Osteoblast (primary cell): ENCODE measurements at regions not wholly inside any gene's neighbourhood (a gene's known extent, or its start where the extent isn't known, plus 50 kb on each side); places are given as distances from the start of the nearest gene placed in this dataset.
A peak's percentile ranks its signal among the peaks of the same experiment; 100 is the strongest.

ENCODE experiments used
- DNase-seq: peaks from one replicate; pipeline ENCODE4 v3.0.0; 2011; ENCODE audit warnings: low spot score, mixed read lengths; ENCODE audit not compliant: insufficient read length; ENCODE audit errors: missing footprints
- H2AFZ ChIP-seq: 2 replicates; pipeline ENCODE4 v1.6.0; 2011; ENCODE audit warnings: mild to moderate bottlenecking, low read length
- H3K27ac ChIP-seq: 2 replicates; pipeline ENCODE4 v1.5.1; 2011; ENCODE audit warnings: mild to moderate bottlenecking, low read depth, low read length, moderate library complexity
- H3K27me3 ChIP-seq: 2 replicates; pipeline ENCODE4 v1.6.0; 2012; ENCODE audit warnings: mild to moderate bottlenecking, control low read depth, inconsistent platforms, low read length, moderate library complexity; ENCODE audit not compliant: insufficient read depth
- H3K36me3 ChIP-seq: 2 replicates; pipeline ENCODE4 v1.5.1; 2011; ENCODE audit warnings: mild to moderate bottlenecking, low read length, control low read depth, moderate library complexity; ENCODE audit not compliant: insufficient read depth
- H3K4me1 ChIP-seq: 2 replicates; pipeline ENCODE4 v1.5.1; 2011; ENCODE audit warnings: mild to moderate bottlenecking, low read length, control low read depth, moderate library complexity; ENCODE audit not compliant: insufficient read depth
- H3K4me2 ChIP-seq: 2 replicates; pipeline ENCODE4 v1.6.0; 2011; ENCODE audit warnings: mild to moderate bottlenecking, low read length; ENCODE audit not compliant: insufficient read depth
- H3K4me3 ChIP-seq: fragments of 200-600 bp; sonication (generic); 3 replicates; pipeline ENCODE4 v1.5.1; 2012; ENCODE audit warnings: mild to moderate bottlenecking, low read length, inconsistent platforms; ENCODE audit not compliant: insufficient read depth
- H3K79me2 ChIP-seq: 2 replicates; pipeline ENCODE4 v1.6.0; 2012; ENCODE audit warnings: mild to moderate bottlenecking, low read length, control low read depth, inconsistent platforms; ENCODE audit not compliant: insufficient read depth
- H3K9me3 ChIP-seq: 2 replicates; pipeline ENCODE4 v1.5.1; 2011; ENCODE audit warnings: low read depth, low read length, control low read depth
- H4K20me1 ChIP-seq: 2 replicates; pipeline ENCODE4 v1.6.0; 2012; ENCODE audit warnings: mild to moderate bottlenecking, low read length, control low read depth; ENCODE audit not compliant: insufficient read depth
- CTCF ChIP-seq: IDR thresholded peaks from 2 replicates; pipeline ENCODE4 v1.5.1; 2011; ENCODE audit warnings: mild to moderate bottlenecking, low read depth, low read length, moderate library complexity; ENCODE audit errors: extremely low read depth

GRCh38 chr11:10374386-10374785, 69.5 kb downstream of the ADM start:
- H4K20me1 ChIP-seq: no peaks in the 10 kb centered on the region
- H2AFZ ChIP-seq: no peak overlapping the region
- peak overlapping the region; percentile 94 for H3K27ac ChIP-seq
- H3K4me3 ChIP-seq: no peak overlapping the region
- H3K4me2 ChIP-seq: peak overlapping the region; percentile 29
- H3K4me1 ChIP-seq: peaks cover 49% of the 10 kb centered on the region
- no peak for TF ChIP-seq CTCF
- H3K27me3 ChIP-seq: no peaks in the 10 kb centered on the region
- H3K36me3 ChIP-seq: no peaks in the 10 kb centered on the region
- DNase-seq: no peak
- no peaks in the 10 kb centered on the region for H3K9me3 ChIP-seq
- no peaks in the 10 kb centered on the region for H3K79me2 ChIP-seq

- H4K20me1 ChIP-seq: no peaks in the 10 kb centered on the region
- peak overlapping the region; percentile 94 for H3K27ac ChIP-seq
- no peak overlapping the region for H2AFZ ChIP-seq
- no peak for DNase-seq
- TF ChIP-seq CTCF: no peak
- H3K27me3 ChIP-seq: no peaks in the 10 kb centered on the region
- peak overlapping the region; percentile 69 for H3K4me2 ChIP-seq
- peak overlapping the region; percentile 23 for H3K4me3 ChIP-seq
- H3K9me3 ChIP-seq: no peaks in the 10 kb centered on the region
- H3K4me1 ChIP-seq: peaks cover 55% of the 10 kb centered on the region
- H3K79me2 ChIP-seq: no peaks in the 10 kb centered on the region
- H3K36me3 ChIP-seq: no peaks in the 10 kb centered on the region
These were observed 70.6 kb downstream of the ADM start for GRCh38 chr11:10375280-10375971.

DNA sequence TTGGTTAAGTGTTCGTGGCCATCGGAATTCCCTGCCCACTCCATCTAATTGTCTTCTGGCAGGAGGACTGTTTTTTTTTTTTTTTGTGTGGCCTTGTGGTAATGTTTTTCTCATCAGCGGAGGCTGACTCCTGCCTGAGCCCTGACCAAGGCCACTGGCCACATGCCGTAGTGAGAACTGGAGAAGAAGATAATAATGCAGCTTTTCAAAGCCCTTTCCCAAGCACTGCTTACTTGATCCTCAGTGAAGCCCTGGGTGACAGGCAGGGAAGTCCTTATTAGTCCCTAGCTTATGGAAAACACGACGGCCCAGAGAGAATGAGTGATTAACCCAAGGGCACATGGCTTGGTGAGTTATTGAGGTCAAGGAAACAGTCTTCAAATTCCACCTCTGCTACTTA, 71.2 kb downstream of the ADM start:
- no peaks in the 10 kb centered on the region for H3K9me3 ChIP-seq
- H3K36me3 ChIP-seq: no peaks in the 10 kb centered on the region
- no peak for DNase-seq
- no peaks in the 10 kb centered on the region for H4K20me1 ChIP-seq
- TF ChIP-seq CTCF: no peak
- H3K4me3 ChIP-seq: no peak overlapping the region
- no peak overlapping the region for H2AFZ ChIP-seq
- peaks cover 57% of the 10 kb centered on the region for H3K4me1 ChIP-seq
- peak overlapping the region; percentile 69 for H3K4me2 ChIP-seq
- H3K27me3 ChIP-seq: no peaks in the 10 kb centered on the region
- no peaks in the 10 kb centered on the region for H3K79me2 ChIP-seq
- peak overlapping the region; percentile 94 for H3K27ac ChIP-seq

- Histone ChIP-seq H3K9me3 (no peaks in the 10 kb centered on the region), H4K20me1 (no peaks in the 10 kb centered on the region), H3K4me2 (no peak overlapping the region), H3K4me3 (no peak overlapping the region), H3K79me2 (no peaks in the 10 kb centered on the region), H2AFZ (no peak overlapping the region), H3K27ac (peak overlapping the region; percentile 94), H3K36me3 (no peaks in the 10 kb centered on the region), H3K4me1 (peaks cover 68% of the 10 kb centered on the region), H3K27me3 (no peaks in the 10 kb centered on the region)
- DNase-seq: no peak
- TF ChIP-seq CTCF: no peak
These were observed 72.3 kb downstream of the ADM start for GRCh38 chr11:10377183-10377582.
